ENCODE measurements at regions not wholly inside any gene's neighbourhood (a gene's known extent, or its start where the extent isn't known, plus 50 kb on each side); places are given as distances from the start of the nearest gene placed in this dataset.

DNA sequence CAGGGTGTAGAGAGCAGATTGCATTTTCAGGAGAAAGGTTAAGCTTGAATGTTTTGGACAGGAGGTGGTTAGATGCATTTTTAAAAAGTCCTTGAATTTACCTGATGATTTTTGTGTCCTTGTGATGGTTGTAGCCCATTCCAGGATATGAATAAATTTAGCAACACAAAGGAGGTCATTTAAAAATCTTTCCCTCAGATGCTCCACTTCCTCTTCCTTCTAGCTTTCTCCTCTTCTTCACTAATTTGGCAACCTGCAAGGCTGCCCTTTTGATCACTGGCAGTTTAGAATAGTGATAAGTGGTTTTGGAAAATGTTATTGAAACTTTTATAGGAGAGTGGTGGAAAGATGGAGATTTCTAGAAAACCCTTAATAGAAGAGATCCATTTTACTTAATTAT lies 124.0 kb downstream of the LMO4 start:
- TF ChIP-seq EZH2 (IDR thresholded peaks at IDR 0.05; ENCODE audit: borderline replicate concordance, low read depth, low read length, poor library complexity, severe bottlenecking): no peak
- TF ChIP-seq, protein P1, sequence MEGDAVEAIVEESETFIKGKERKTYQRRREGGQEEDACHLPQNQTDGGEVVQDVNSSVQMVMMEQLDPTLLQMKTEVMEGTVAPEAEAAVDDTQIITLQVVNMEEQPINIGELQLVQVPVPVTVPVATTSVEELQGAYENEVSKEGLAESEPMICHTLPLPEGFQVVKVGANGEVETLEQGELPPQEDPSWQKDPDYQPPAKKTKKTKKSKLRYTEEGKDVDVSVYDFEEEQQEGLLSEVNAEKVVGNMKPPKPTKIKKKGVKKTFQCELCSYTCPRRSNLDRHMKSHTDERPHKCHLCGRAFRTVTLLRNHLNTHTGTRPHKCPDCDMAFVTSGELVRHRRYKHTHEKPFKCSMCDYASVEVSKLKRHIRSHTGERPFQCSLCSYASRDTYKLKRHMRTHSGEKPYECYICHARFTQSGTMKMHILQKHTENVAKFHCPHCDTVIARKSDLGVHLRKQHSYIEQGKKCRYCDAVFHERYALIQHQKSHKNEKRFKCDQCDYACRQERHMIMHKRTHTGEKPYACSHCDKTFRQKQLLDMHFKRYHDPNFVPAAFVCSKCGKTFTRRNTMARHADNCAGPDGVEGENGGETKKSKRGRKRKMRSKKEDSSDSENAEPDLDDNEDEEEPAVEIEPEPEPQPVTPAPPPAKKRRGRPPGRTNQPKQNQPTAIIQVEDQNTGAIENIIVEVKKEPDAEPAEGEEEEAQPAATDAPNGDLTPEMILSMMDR (conservative IDR thresholded peaks at IDR 0.05; ENCODE audit: low read depth, low read length): no peak

Measured in A673 (cell line).